GM21381 (cell line): ENCODE measurements at regions not wholly inside any gene's neighbourhood (a gene's known extent, or its start where the extent isn't known, plus 50 kb on each side); places are given as distances from the start of the nearest gene placed in this dataset.

Experiments used
- ATAC-seq: cut with Tn5 transposase; IDR thresholded peaks from one replicate; pipeline ENCODE4 v1.9.1; 2021; ENCODE audit warnings: mild to moderate bottlenecking, moderate library complexity; ENCODE audit not compliant: unreplicated experiment

DNA sequence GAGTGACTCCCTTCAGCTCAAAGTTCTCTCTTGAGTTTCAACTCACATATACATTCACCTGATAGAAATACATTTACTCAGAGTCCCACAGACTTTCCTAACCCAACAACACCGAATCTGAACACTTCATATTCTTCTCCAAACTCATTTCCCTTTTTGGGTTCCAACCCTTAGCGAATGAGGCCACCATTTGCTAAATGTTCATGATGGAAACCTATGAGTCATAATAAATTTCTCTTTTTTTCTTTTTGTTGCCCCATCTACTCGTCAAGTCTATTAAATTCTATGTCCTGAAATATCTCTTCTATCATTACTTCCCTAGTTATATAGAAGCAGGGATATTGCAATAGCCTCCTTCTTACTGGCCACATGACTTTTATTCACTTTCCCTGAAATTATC is 100.1 kb downstream of the HLX start:
- no peak for ATAC-seq

DNA sequence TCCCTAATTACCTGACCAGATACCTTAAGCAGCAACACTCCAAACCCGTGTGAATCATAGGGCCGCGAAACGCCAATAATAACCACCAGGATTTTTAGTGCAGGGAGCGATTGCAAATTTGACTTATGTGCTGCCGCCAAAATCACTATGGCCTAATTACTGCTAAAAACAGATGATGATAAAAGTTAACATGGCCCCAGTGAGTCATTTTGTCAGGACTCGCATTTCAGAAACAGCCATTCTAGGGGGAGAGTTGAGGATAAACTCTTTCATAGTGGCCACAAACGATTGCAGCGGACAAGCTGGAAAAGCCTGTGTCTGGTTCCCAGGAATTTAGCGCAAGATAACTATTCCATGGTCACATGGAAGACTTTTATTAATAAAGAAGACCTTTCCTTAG is 103.4 kb downstream of the HLX start:
- ATAC-seq: no peak

DNA sequence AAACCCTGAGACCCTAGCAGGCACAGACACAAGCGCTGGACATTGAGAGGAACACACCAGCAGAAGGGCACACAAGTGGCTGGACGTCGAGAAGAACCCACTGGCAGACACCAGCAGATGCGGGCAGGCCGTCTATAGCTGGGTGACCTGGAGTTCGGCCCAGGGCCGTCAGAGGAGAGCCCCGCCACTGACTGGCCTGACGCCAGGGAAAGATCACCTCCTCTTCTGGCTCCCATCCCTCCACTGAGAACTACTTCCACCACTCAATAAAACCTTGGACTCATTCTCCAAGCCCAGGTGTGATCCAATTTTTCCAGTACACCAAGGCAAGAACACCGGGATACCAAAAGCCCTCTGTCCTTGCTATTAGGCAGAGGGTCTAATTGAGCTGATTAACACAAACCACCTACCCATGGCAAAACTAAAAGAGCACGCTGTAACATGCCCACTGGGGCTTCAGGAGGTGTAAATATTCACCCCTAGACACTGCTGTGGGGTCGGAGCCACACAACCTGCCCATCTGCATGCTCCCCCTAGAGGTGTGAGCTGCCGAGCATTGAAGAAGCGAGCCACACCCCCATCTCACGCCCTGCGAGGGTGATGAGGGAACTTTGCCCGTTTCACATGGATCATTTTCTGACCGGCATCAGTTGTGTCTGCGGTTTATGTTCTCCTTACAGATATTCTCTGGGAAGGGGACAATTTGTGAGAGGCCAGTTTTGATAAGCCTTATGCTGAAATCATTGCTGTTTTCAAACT is 104.8 kb downstream of the HLX start:
- no peak for ATAC-seq

DNA sequence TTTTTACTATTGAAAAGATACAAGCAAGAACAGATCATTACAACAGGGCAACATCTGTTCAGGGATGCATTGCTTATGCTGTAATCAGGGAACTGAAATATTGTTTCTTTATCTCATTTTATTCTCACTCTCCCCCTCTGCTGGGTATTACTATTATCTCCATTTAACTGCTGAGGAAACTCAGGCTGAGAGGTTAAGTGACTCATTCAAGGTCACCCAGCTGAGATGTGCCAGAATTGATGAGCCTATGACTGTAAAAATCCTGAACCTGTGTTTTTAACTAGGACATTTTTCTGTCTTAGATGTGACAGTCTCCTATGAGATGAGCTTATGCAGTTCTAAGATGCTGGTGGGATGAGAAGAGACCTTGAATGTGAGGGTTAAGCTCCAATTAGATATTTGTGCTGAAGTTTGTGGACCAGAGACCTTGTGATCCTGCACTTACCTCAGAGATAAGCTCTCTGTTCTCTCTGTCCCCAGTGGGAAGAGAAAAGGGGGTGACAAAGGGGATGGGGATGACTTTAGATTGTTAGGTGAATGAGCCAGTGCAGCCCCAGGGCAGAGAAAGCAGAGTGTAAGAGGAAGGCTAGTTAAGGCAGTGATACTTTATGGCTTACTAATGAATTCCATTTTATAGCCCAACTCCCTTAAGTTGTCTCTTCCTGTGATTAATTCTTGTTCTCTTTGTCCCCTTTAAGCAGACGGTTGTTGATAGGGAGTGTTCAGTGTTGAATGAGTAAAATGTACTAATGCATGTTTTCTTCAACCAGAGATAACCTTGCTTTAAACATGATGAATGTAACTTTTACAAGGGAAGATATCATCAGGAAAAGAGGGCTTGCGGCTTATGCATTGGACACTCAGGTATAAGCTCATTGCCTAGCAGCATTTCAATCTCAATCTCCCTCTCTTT is 111.4 kb downstream of the HLX start:
- ATAC-seq: no peak

DNA sequence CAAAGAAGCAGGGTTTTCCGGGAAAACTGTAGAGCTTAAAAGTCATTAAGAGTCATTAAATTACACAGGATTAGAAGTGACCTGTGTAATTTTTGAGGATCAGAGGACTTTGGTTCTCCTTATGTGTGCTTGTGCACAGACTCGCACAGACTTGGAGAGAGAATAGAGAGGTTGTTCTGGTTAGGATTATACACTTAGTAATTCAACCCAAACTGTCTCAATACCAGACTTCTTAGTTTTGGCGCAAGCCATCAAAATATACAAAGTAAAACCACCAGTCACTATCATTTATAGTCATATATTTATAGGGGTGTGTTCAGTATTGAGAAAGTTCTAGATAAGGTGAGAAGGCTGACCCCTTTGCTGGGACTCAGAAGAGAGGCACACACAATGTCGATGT is 112.3 kb downstream of the HLX start:
- no peak for ATAC-seq

DNA sequence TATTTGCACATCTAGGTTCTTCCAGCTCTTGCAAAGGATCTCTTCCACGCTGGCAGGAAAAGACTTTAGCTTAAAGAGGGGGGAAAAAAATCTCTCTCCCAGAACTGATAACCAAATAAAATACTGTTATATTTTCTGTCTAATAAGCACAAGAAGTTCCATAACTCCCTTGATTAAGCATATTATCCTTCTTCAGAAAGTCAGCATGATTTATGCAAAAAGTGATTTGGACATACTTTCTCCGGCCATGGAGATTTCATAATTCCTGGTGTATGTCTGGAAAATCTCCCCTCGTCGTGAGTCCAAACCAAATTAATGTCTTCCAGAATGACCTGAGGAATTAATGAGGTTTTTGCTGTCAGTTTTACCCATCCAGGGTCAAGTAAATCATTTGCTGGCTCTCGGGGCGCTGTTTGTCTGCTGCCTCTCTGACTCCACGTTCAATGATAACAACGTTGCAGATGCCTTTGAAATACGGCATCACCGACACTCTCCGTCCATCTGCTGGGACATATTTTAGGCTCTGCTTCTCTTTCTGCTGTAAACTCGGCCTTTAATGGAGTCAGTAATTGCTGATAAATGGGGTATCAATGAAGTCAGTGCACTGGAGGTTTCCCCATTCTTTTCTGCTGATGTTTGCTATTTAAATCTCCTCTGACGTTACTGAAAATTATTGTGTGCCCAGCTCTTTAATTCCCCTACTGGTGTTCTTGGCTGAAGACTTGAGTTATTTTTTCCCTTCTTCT is 112.9 kb downstream of the HLX start:
- no peak for ATAC-seq

DNA sequence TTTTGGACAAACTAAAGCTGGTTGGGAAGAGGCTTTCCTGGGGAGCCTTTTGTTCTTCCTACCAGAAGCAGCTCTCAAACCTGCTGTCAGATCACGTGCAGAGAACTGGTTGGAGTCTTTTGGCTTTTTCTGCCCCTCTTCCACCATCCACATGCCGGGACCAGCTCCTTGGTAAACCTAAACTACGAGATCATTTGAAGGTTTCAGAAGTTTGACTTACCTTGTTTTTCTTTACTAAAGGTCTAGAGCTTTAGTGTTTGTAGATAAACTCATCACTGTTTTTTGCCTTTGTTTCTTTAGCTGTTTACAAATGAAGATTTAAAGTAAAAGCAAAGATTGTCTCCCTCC is 113.4 kb downstream of the HLX start:
- no peak for ATAC-seq

DNA sequence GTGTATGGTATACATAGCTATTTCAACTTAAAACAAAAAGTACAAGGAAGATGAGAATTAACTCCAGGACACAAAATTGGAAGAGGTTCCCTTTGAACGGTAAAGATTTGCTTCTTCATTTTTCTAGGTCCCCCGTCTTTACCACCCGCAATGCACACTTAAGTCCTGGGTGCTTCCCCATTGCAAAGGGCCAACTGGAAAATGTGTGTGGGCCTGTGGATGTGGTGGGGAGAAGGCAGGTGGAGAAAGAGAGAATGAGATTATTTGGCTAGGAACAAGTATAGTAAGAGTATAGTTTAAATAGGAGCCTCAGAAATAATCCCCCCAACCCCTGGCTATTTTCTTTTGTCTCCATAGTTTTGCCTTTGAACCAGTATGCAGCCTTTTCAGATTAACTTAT is 115.4 kb downstream of the HLX start:
- no peak for ATAC-seq

DNA sequence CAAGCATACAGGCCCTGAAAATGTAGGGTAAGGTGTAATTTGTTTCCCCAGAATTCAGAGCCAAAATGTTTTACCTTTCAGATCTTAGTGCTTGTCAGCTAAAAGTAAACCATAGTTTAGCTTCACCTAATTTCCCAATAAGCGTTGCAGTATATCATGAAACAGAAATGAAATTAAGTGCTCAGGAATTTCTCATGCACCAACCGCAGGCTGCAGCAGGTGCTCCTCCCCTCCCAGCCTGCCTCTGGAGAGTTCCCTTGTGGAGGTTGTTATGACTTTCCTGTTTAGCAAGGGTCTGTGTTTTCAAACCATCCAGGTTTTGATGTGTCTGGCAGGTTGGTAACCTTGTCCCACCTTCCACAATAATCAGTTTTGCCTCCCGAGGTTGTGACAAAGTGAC is 118.5 kb downstream of the HLX start:
- ATAC-seq: no peak

DNA sequence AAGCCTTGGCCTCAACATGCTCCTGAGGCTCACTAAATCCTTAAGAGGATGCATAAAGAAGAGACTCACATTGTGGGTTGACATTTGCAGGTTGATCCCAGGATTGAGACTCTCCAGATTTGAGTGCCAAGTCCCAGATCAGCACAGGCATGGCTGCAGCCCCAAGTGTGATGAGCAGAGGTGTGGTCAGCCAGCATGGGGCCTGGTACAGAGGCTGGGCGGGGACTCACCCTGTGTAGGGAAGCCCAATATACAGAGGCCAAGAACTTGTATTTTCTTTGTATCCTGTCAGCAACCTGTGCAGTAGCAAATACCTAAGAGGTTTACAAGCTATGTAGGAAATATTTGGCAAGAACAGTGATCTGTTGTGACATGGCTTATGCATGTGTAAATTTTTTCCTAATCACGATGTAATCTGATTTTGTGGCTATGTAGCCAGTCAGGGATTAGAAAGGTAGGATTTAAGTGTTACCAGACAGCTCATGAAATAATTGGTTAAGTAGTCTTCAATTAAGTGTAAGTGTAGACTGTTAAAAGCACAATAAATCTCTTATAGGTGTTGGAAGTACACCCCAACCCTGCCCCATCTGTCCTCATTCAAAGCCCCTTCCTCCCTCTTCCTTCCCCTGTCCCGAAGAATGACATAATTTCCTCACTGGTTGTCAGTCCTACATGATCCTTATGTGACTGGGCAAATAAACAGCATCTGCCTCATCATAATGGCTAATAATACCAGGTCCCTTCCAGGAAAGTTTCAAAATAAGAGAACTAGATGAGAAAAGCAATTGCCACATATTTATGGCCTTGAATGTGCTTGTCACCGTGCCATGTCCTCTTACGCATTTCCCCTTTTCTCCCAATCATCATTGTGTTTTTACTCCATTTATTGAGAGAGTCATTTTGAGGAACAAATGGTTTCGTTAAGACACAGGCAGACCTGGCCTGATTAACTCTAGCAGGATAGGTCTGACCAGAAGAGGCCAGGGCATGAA is 120.9 kb downstream of the HLX start:
- no peak for ATAC-seq

DNA sequence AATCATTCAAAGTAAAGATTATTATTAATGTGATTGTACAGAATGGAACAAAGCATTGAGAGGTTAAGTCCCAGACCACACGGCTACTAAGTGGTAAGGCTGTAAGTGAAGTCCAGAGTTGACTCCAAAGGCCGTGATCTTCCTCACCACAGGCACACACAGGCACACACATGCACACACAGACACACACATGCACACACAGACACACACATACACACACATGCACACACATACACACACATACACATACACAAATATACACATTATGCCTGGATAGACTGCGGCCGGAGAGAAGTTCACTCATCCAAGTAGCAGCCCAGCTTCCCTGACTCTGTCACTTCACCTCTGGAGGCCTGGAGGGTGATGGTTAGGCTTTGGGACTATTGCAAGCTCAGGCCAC is 121.9 kb downstream of the HLX start:
- no peak for ATAC-seq

DNA sequence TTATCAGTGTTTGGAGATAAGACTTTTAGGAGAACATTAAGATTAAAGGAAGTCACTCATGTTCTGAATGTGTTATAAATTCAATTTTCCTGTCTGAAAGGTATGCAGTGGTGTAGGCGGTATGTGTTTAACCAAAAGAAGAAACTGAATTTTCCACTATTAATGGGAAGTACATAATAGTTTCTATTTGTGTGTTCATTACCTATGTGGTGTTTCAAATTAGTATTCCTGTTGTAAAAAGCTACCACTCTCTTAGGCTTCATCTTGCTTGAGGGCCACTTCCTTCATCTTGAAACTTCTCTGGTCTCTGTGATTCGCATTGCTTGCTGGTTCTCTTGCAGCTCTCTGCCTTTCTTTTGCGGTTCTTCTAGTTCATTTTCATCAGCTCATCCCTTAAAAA is 123.4 kb downstream of the HLX start:
- no peak for ATAC-seq

DNA sequence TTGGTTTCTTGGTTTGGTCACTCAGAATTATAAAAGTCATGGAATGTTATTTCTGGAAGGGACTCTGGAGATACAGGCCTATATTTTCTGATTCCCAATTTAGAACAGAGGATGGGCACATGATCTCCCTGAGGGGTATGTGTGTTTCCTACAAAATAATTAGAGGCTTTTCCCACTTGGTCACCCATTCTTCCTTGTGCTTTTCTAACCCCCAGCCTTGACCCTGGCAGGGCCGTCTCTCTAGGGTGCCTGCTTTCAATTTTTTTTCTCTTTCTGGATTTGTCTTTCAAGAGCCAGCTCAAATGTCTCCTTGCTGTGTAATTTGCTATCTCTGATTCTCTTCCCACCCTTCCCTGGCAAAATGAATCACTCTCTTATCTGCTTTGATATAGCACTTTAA is 131.9 kb downstream of the HLX start:
- no peak for ATAC-seq

DNA sequence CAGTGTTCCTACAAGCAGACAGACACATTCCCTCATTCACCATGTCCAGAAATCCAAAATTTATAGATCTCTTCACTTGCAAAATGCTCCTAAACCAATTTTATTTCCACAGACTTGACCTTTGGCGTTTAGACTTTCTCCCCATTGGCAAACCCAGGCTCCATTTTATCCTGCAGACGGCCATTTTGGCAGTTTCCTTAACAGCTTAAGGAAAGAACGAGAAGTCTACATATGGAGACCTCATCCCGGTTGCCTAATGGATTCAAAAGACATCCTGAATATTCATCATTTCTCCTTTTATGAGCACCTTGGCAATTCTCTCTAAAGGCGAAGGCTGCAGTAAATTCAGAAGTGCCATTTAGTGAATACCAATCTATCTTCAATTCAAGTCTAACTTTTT is 132.9 kb downstream of the HLX start:
- no peak for ATAC-seq

DNA sequence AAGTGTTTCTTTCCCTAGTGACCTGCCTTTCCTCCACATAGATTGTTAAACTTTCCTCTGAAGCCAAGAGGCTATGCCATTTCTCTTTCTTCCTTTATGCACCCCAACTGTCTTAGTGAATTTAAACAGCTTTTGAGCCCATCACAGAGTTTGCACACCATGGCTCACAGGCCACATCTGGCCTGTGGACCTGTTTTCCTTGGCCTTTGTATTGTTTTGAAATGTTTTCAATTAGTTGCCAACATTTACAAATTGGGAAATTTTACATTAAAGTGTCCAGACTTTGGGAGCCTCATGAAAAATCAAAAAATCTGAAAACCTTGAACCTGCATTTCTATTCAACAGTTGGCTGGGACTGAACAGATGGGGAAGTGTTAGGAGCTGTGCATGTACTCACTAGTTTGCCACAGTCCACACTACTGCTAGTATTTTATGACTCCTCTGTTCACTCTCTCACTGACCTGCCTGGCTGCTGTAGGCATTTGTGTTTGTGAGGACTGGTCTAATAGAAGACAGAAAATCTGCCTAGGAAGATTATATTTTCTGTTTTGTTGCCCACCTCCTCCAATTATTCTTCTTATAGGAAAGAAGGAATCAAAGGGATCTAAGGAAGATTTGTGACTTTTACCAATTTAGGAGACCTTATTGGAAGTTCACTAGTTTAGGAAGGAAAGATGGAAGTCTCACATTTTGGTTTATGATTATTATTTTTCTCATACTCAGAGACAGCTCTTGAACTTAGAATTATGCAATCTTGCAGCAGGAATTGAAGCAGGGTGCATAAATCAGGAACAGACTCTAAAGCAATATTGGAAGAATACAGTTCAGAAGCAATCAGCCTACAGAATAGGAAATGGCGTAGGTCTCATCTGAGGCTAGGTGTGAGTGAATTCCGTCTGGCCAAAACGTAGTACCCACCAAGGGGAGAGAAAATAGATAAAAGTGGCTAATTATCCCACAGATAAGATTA is 134.7 kb downstream of the HLX start:
- no peak for ATAC-seq

DNA sequence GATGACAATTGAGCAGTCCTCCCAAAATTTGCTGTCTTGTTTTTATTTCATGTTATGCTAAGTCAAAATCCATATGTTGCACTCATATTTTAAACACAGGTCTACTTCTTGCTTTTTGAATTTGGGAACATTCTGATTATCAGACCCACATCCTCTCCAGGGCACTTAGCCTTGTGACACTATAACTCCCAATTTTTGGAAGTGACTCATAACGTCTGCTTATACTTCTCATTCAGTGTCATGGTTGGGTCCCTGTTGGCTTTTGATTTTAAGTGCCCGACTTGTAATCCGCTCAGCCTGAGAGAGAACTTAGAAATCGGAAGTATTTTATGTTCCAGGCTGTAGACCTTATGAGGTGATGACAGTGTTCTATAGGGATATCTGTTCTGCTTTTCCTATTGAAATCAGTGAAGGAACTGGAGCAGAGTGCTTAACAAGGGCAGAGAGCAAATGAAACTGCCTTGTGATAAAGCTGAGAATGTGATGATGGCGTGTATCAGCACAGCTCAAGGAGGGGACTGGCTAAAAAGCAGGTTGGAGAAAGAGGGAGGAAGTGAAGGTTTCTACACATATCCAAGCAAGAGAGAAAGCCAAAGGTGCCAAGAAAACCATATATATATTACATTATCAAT is 136.0 kb downstream of the HLX start:
- no peak for ATAC-seq

DNA sequence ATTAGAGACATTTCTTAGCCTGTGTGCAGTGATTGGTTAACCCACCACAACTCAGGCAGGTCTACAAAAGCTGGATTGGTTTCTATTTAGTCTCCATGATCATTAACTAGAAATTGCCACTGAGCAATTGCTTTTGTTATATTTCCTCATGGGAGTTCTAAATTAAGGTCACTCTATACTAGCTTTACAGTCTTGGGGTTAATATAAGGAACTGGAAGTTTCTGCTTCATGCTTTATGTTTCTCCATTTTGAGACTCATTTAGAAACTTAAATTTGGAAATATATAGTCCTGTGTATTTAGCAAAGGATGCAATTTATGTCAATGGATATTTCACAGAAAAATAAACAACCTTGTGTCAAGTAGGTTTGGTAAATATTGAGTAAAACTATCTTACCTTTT is 137.5 kb downstream of the HLX start:
- ATAC-seq: no peak

DNA sequence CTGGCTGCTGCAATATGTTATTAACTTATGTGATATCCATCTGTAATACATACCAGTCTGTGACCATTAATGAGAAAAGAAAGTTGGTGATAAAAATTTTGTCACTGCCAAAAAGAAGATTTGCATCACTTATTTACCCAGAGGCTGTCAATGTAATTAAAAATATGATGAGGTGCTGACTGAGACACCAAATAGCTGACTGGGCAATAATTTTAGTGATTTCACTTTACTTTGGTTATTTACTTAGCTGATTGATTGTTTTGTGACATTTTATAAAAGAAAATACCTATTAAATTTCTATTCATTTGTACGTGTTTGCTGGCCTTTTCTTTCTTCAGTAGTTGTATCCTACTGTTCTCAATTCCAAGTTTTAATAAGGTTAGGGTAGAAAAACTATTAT is 139.2 kb downstream of the HLX start:
- no peak for ATAC-seq

DNA sequence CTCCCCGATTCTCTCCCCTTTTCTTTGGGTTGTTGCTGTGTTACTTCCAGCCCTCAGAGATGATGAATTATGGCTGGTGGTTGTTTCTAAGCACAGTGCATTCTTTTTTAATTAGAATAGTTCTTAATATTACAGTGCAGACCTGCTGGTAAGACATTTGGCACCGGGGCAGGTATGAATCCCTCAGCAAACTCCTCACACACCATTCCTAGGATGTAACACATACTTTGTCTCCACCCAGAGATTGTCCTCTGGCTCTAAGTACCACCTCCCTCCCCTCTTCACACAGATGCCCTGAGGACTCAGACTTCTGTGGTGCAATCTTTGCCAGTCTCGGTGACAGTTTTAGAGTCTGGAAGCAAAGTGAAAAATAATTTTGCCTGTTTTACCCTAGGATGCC is 143.1 kb downstream of the HLX start:
- ATAC-seq: no peak
